ENCODE measurements at regions not wholly inside any gene's neighbourhood (a gene's known extent, or its start where the extent isn't known, plus 50 kb on each side); places are given as distances from the start of the nearest gene placed in this dataset.

DNA sequence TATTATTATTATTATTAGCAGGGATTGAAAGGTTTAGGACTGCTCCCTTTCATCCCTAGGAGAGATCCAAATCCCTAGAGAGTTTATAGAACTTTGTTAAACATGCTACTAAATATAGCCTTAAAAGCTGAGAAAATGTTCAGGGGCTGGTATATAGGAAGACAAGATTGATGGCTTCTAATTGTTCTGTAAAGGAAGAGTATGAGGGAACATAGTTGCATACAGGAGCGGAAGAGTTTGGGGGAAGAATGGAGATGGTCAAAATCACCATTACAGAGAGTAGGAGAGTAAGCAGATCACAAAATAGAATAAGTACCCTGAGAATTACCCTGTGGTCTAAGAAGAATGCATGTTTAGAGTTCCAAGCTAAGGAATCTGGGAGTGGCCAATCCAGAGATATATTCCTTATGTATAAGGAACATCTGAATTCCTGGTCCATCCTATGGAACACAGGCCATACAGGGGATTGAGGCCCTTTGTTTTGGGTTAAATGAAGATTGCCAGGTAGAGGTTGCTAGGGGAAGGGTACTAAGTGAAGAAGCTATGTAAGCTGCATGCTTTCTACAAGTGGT is 158.0 kb upstream of the APC start (continued):
- TF ChIP-seq STAT1 (IDR thresholded peaks at IDR 0.05; ENCODE audit: unreplicated experiment) (no peak), JUNB (IDR thresholded peaks at IDR 0.05; ENCODE audit: unreplicated experiment) (no peak), EZH2phosphoT487 (IDR thresholded peaks at IDR 0.05; ENCODE audit: unreplicated experiment) (no peak), ZNF331 (CRISPR knock-in tag; IDR thresholded peaks at IDR 0.05; ENCODE audit: low read depth) (no peak), POLR2AphosphoS5 (IDR thresholded peaks at IDR 0.05; ENCODE audit: low read depth) (no peak)
- TF ChIP-seq, protein P1, sequence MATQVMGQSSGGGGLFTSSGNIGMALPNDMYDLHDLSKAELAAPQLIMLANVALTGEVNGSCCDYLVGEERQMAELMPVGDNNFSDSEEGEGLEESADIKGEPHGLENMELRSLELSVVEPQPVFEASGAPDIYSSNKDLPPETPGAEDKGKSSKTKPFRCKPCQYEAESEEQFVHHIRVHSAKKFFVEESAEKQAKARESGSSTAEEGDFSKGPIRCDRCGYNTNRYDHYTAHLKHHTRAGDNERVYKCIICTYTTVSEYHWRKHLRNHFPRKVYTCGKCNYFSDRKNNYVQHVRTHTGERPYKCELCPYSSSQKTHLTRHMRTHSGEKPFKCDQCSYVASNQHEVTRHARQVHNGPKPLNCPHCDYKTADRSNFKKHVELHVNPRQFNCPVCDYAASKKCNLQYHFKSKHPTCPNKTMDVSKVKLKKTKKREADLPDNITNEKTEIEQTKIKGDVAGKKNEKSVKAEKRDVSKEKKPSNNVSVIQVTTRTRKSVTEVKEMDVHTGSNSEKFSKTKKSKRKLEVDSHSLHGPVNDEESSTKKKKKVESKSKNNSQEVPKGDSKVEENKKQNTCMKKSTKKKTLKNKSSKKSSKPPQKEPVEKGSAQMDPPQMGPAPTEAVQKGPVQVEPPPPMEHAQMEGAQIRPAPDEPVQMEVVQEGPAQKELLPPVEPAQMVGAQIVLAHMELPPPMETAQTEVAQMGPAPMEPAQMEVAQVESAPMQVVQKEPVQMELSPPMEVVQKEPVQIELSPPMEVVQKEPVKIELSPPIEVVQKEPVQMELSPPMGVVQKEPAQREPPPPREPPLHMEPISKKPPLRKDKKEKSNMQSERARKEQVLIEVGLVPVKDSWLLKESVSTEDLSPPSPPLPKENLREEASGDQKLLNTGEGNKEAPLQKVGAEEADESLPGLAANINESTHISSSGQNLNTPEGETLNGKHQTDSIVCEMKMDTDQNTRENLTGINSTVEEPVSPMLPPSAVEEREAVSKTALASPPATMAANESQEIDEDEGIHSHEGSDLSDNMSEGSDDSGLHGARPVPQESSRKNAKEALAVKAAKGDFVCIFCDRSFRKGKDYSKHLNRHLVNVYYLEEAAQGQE (IDR thresholded peaks at IDR 0.05; ENCODE audit: unreplicated experiment), result no peak
- TF ChIP-seq, protein P2, sequence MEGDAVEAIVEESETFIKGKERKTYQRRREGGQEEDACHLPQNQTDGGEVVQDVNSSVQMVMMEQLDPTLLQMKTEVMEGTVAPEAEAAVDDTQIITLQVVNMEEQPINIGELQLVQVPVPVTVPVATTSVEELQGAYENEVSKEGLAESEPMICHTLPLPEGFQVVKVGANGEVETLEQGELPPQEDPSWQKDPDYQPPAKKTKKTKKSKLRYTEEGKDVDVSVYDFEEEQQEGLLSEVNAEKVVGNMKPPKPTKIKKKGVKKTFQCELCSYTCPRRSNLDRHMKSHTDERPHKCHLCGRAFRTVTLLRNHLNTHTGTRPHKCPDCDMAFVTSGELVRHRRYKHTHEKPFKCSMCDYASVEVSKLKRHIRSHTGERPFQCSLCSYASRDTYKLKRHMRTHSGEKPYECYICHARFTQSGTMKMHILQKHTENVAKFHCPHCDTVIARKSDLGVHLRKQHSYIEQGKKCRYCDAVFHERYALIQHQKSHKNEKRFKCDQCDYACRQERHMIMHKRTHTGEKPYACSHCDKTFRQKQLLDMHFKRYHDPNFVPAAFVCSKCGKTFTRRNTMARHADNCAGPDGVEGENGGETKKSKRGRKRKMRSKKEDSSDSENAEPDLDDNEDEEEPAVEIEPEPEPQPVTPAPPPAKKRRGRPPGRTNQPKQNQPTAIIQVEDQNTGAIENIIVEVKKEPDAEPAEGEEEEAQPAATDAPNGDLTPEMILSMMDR (conservative IDR thresholded peaks at IDR 0.05; ENCODE audit: low read depth in 2 of 2), result no peak
- TF ChIP-seq, protein P3, sequence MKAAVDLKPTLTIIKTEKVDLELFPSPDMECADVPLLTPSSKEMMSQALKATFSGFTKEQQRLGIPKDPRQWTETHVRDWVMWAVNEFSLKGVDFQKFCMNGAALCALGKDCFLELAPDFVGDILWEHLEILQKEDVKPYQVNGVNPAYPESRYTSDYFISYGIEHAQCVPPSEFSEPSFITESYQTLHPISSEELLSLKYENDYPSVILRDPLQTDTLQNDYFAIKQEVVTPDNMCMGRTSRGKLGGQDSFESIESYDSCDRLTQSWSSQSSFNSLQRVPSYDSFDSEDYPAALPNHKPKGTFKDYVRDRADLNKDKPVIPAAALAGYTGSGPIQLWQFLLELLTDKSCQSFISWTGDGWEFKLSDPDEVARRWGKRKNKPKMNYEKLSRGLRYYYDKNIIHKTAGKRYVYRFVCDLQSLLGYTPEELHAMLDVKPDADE (IDR thresholded peaks at IDR 0.05), result no peak

DNA sequence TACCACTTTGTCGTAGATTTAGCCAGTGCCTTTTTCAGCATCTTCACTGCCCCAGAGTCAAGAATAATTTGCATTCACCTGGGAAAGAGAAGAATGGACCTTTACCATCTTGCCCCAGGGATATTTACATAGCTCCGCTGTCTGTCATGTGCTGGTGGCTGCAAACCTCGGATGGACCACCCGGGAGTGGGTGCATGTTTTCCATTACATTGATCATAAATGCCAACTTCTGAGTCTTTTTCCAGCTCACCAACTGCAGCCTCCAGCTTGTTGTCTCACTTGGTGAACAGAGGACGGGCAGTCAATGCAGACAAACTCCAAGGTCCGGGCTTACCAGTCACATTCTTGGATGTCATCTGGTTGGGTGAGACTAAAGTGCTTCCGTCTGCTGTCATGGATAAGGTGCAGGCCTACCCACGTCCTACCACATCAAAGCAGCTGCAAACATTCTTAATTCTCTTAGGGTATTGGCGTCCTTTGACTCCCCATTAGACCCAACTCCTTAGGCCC is 155.8 kb upstream of the APC start:
- peaks cover 8% of the 10 kb centered on the region for H3K9me2 ChIP-seq (ENCODE audit: insufficient read depth)
- H3K27me3 ChIP-seq (ENCODE audit: insufficient read depth), result no peaks in the 10 kb centered on the region
- DNase-seq (ENCODE audit: low spot score) (no peak), ATAC-seq (no peak)
- Mint-ChIP-seq H3K27ac (no peak overlapping the region), H3K4me1 (peaks cover 2% of the 10 kb centered on the region; the same call in 2 of the 3 replicates), H3K4me3 (no peak overlapping the region), H3K36me3 (ENCODE audit: low read depth) (no peaks in the 10 kb centered on the region; the same call in 2 of the 3 replicates), H3K9me3 (no peaks in the 10 kb centered on the region; the same call in 2 of the 3 replicates), H3K27me3 (ENCODE audit: insufficient read depth, low read depth, poor library complexity) (peaks cover 4% of the 10 kb centered on the region)
- H3K4me2 ChIP-seq, result no peak overlapping the region
- no peaks in the 10 kb centered on the region for H3F3A ChIP-seq (replicated peaks; ENCODE audit: low read depth)
- TF ChIP-seq, protein P2 (conservative IDR thresholded peaks at IDR 0.05; ENCODE audit: low read depth in 2 of 2), result no peak
- TF ChIP-seq NANOG (IDR thresholded peaks at IDR 0.05; ENCODE audit: borderline replicate concordance) (no peak), ZNF114 (CRISPR knock-in tag; IDR thresholded peaks at IDR 0.05) (no peak), JUNB (IDR thresholded peaks at IDR 0.05; ENCODE audit: unreplicated experiment) (no peak), ZNF331 (CRISPR knock-in tag; IDR thresholded peaks at IDR 0.05; ENCODE audit: low read depth) (no peak)
- H4K20me1 ChIP-seq (replicated peaks; ENCODE audit: insufficient read depth), result no peaks in the 10 kb centered on the region
- H3K27ac ChIP-seq (ENCODE audit: low read depth), result no peak overlapping the region
- H2AFZ ChIP-seq, result no peak overlapping the region
- no peaks in the 10 kb centered on the region for H3K36me3 ChIP-seq (ENCODE audit: insufficient read depth)
- no peaks in the 10 kb centered on the region; the same call in 1 of the 2 replicates for H3K4me1 ChIP-seq (ENCODE audit: insufficient read depth)
- H3K4me3 ChIP-seq, result no peak overlapping the region
- H3K79me2 ChIP-seq (replicated peaks; ENCODE audit: insufficient read depth), result no peaks in the 10 kb centered on the region

Data from GM23338 (cell line).